Activated T-helper 2 cell treated with anti-CD3 and anti-CD28 coated beads, Interferon-gamma antibody, Interleukin-2, Interleukin-4, amounts not matched to agents 10 μg/mL and 5 μg/mL and 100 μg/mL, durations not matched to agents 14 hours and 24 hours and 36 hours (primary cell): ENCODE measurements at regions not wholly inside any gene's neighbourhood (a gene's known extent, or its start where the extent isn't known, plus 50 kb on each side); places are given as distances from the start of the nearest gene placed in this dataset.
"Not testable (repeated sequence)": the region's sequence is repeated elsewhere in the genome, so short reads cannot be mapped to it uniquely, and the experiment has no call there.

Source experiments
- DNase-seq: peaks from one replicate; pipeline ENCODE4 v3.0.0; 2021; ENCODE audit warnings: low spot score
- H3K27ac Mint-ChIP-seq: one replicate; pipeline ENCODE4 v1.8.0; 2021; ENCODE audit warnings: mixed read lengths
- H3K27me3 Mint-ChIP-seq: one replicate; pipeline ENCODE4 v1.8.0; 2021; ENCODE audit warnings: low read depth, mixed read lengths
- H3K36me3 Mint-ChIP-seq: one replicate; pipeline ENCODE4 v1.8.0; 2021; ENCODE audit warnings: low read depth, mixed read lengths
- H3K4me1 Mint-ChIP-seq: one replicate; pipeline ENCODE4 v1.8.0; 2021; ENCODE audit warnings: low read depth, mixed read lengths
- H3K4me3 Mint-ChIP-seq: one replicate; pipeline ENCODE4 v1.8.0; 2021; ENCODE audit warnings: low read depth, mild to moderate bottlenecking, moderate library complexity, mixed read lengths
- H3K9me3 Mint-ChIP-seq: one replicate; pipeline ENCODE4 v1.8.0; 2021; ENCODE audit warnings: mixed read lengths
- intact Hi-C: fragments of 100-400 bp; cut with micrococcal nuclease; formaldehyde crosslinking; loops from one replicate; pipeline ENCODE4 v1.15.1; 2023

DNA sequence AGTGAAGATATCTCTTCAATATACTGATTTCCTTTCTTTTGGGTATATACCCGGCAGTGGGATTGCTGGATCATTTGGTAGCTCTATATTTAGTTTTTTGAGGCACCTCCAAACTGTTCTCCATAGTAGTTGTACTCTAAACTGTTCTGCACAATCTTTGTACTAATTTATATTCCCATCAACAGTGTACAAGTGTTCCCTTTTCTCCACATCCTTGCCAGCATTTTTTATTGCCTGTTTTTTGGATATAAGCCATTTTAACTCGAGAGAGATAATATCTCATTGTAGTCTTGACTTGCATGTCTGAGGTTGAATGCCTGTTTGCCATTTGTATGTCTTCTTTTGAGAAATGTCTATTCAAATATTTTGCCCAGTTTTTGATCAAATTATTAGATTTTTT is 1859.4 kb upstream of the C9orf72 start:
- intact Hi-C loops, H3K4me1 Mint-ChIP-seq: not testable (repeated sequence)

DNA sequence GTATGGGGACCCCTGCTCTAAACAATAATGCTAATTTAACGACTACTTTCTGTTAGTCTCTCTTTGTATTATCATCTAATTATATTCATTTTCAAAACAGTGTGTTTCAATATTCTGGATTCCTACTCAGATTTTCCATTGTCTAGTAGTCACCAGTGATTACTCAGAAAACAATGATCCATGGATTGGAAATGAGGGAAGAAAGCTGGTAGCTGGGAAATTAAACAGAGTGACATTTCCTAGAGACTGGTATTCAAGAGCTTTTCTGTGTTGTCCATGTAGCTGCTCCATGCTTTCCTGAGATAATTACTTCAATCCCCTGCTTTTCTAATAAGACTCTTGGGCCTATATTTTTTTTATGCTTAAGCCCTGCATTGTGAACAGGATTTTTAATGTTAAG is 1862.1 kb upstream of the C9orf72 start:
- H3K4me3 Mint-ChIP-seq = no peak overlapping the region
- no peak for DNase-seq
- H3K27me3 Mint-ChIP-seq = no peaks in the 10 kb centered on the region
- H3K9me3 Mint-ChIP-seq = peaks cover 40% of the 10 kb centered on the region
- no peaks in the 10 kb centered on the region for H3K36me3 Mint-ChIP-seq
- intact Hi-C loops = no loop called here
- no peak overlapping the region for H3K27ac Mint-ChIP-seq
- H3K4me1 Mint-ChIP-seq = no peaks in the 10 kb centered on the region

More for the DNA sequence above, 1859.4 kb upstream of the C9orf72 start:
- not testable (repeated sequence) for H3K27me3 Mint-ChIP-seq, DNase-seq, H3K27ac Mint-ChIP-seq, H3K4me3 Mint-ChIP-seq, H3K36me3 Mint-ChIP-seq
- peaks cover 36% of the 10 kb centered on the region for H3K9me3 Mint-ChIP-seq

DNA sequence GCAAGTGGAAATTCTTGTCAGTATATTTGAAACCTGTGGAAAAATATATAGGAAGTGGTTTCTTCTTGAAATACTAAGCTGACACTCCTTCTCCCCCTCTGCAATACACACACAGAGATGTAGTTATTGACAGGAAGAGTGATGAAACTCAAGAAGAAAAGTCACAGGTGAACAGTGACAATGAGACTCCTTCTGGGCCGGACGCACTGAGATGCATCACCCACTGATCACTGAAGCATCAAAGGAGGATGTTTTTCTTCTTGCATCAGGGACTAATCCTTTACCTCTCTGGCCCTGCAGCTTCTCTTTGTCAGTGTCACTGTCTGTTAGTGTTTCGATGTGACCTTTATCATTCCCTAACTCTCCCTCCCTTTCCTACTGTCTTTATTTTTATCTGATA is 1864.2 kb upstream of the C9orf72 start:
- intact Hi-C loops = no loop called here
- Mint-ChIP-seq H3K27ac (no peak overlapping the region), H3K4me3 (no peak overlapping the region), H3K9me3 (peaks cover 28% of the 10 kb centered on the region), H3K36me3 (no peaks in the 10 kb centered on the region), H3K27me3 (no peaks in the 10 kb centered on the region), H3K4me1 (no peaks in the 10 kb centered on the region)
- no peak for DNase-seq

DNA sequence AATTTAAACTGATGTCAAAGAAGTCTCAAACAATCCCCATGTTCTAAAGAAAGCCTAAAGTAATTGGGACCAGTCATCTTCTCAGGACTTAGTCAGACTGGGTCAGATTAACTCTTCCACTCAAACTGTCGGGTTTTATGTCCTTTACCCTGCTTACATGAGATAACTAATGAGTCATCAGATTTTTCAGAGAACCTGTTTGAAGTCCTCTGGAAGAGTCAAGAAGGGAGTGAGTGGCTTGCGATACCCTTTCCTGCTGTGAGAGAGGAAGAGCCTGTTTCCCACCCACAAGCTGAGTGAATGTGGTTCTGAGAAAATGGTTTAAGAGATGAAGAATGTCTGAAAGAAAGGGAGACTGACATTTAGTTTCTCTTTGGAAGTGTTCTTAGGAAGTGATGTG is 1866.7 kb upstream of the C9orf72 start:
- H3K27ac Mint-ChIP-seq = no peak overlapping the region
- no peak overlapping the region for H3K4me3 Mint-ChIP-seq
- intact Hi-C loops = no loop called here

DNA sequence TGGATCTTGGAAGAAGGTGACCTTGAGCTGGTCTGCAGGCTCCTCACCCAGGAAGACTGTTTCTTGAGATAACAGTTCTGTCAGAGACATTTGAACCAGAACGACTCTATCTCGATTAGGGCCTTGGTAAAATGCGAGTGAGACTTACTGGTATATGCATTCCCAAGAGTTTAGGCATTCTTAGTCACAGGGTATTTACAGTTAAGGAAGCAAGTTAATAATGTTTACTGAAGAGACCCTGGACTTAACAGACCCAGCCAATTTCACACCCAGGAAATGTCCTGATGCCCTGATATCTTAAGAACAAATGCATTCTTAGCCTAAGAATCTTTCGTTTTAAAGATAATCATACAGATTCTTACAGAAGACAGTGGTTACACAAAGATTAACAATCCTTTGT is 1867.2 kb upstream of the C9orf72 start:
- DNase-seq = no peak
- Mint-ChIP-seq H3K9me3 (peaks cover 32% of the 10 kb centered on the region), H3K4me3 (no peak overlapping the region), H3K4me1 (no peaks in the 10 kb centered on the region), H3K27me3 (no peaks in the 10 kb centered on the region), H3K36me3 (no peaks in the 10 kb centered on the region), H3K27ac (no peak overlapping the region)
- intact Hi-C loops = no loop called here

More for the DNA sequence above, 1866.7 kb upstream of the C9orf72 start:
- peaks cover 28% of the 10 kb centered on the region for H3K9me3 Mint-ChIP-seq
- no peak for DNase-seq
- no peaks in the 10 kb centered on the region for H3K4me1 Mint-ChIP-seq
- no peaks in the 10 kb centered on the region for H3K36me3 Mint-ChIP-seq
- no peaks in the 10 kb centered on the region for H3K27me3 Mint-ChIP-seq

DNA sequence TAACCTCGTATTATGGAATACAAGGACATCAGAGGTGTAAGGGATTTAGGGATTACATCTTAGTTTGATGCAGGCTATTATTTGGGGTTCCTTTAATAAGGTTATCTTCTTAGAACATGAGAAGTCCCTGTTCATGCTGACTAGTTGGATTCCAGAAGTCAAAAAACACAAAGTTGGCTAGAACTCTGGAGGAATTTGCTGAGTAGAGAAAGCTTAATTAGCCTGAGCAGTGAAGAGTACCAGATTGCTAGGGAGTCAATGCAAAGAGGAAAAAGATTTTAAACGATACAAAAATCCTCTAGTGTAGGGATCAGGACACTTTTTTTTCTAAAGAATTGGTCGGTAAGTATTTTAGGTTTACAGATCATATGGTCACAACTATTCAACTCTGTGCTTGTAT is 1872.5 kb upstream of the C9orf72 start:
- Mint-ChIP-seq H3K4me1 (no peaks in the 10 kb centered on the region), H3K36me3 (no peaks in the 10 kb centered on the region), H3K4me3 (no peak overlapping the region), H3K27me3 (no peaks in the 10 kb centered on the region), H3K27ac (no peak overlapping the region), H3K9me3 (peaks cover 36% of the 10 kb centered on the region)
- intact Hi-C loops = no loop called here
- no peak for DNase-seq

DNA sequence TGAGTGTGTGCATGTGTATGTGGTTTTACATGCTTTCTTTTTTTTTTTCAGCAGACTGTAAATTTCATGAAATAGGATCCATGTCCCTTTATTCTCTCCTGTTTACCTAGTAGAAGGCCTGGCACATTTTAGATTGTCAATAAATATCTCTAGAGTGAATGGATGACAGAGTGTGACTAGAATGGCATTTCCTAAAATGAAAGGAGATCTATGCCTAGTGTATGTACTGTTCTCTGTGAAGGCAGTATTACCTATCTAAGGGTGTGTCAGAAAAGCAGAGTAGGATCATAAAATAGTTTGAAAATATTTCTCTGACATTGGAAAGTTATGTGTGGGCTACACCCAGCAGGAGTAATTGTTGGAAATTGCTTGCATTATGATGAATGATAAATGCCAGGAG is 1876.0 kb upstream of the C9orf72 start:
- intact Hi-C loops = no loop called here
- Mint-ChIP-seq H3K9me3 (peaks cover 43% of the 10 kb centered on the region), H3K27ac (no peak overlapping the region), H3K4me3 (no peak overlapping the region), H3K27me3 (no peaks in the 10 kb centered on the region), H3K36me3 (no peaks in the 10 kb centered on the region), H3K4me1 (no peaks in the 10 kb centered on the region)
- no peak for DNase-seq

DNA sequence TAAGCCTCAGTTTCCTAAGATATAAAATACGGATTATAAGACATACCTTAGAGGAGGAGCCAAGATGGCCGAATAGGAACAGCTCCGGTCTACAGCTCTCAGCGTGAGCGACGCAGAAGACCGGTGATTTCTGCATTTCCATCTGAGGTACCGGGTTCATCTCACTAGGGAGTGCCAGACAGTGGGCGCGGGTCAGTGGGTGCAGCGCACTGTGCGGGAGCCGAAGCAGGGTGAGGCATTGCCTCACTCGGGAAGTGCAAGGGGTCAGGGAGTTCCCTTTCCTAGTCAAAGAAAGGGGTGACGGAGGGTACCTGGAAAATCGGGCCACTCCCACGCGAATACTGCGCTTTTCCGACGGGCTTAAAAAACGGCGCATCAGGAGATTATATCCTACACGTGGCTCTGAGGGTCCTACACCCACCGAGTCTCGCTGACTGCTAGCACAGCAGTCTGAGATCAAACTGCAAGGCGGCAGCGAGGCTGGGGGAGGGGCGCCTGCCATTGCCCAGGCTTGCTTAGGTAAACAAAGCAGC is 1877.1 kb upstream of the C9orf72 start:
- H3K27me3 Mint-ChIP-seq, intact Hi-C loops, H3K27ac Mint-ChIP-seq, DNase-seq, H3K4me1 Mint-ChIP-seq, H3K4me3 Mint-ChIP-seq, H3K36me3 Mint-ChIP-seq: not testable (repeated sequence)
- H3K9me3 Mint-ChIP-seq = peaks cover 37% of the 10 kb centered on the region

DNA sequence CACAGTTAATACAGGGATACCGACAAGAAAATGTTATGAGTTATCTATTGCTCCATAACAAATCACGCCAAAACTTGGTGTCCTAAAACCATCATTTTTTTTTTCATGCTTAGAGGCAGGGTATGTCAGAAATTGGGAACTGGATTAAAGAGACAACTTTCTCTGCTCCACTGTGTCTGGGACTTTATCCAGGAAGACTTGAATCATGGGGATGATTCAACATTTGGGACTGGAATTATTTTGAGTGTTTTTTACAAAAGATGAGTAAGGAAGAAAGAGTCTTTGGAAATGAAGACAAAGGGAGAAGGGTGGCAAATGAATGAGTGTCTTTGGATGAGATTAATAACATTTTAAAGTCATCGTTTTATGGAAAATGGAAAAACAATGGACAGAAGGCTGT is 1883.7 kb upstream of the C9orf72 start:
- no peak for DNase-seq
- no peaks in the 10 kb centered on the region for H3K4me1 Mint-ChIP-seq
- H3K27me3 Mint-ChIP-seq = no peaks in the 10 kb centered on the region
- H3K27ac Mint-ChIP-seq = no peak overlapping the region
- intact Hi-C loops = no loop called here
- no peak overlapping the region for H3K4me3 Mint-ChIP-seq
- no peaks in the 10 kb centered on the region for H3K36me3 Mint-ChIP-seq
- H3K9me3 Mint-ChIP-seq = peaks cover 40% of the 10 kb centered on the region

DNA sequence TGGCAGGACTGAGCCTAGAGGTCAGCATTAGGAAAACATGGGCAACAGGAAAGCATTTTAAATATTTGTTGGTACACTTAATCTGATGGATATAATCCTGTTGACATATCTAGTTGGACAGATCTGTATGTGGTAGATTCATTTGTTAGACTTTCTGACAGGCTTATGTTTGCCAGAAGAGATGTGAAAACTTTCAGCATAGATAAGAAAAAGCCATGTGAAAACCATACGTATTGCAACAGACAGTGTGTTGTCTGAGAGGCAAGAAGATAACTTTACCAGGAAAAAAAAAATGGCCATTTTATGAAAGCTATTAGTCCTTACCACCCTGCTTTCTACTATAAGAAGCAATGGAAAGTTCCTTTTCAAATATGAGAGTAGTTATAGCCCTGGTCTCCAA is 1902.2 kb upstream of the C9orf72 start:
- intact Hi-C loops = no loop called here
- no peak for DNase-seq
- H3K9me3 Mint-ChIP-seq = peaks cover 26% of the 10 kb centered on the region
- no peak overlapping the region for H3K27ac Mint-ChIP-seq
- H3K36me3 Mint-ChIP-seq = no peaks in the 10 kb centered on the region
- no peak overlapping the region for H3K4me3 Mint-ChIP-seq
- H3K4me1 Mint-ChIP-seq = no peaks in the 10 kb centered on the region
- H3K27me3 Mint-ChIP-seq = no peaks in the 10 kb centered on the region

DNA sequence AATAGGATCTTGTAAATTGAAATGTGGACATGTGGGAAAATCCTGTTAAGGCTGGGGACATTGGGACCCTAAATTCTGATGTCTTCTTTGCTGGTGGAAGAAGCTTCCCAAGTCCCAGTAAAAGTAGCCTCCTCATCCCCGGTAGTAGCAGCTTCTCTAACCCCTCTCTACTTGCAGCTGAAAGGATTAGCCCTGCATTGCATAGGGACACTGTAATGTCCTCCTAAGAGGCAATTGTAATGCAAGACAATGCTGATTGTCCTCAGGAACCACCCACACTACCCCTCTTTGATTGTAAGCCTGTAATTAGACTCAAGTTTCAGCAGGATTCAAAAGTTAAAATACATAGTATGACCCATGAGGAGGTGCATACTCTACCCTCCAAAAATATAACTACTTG is 1938.4 kb upstream of the C9orf72 start:
- H3K36me3 Mint-ChIP-seq = no peaks in the 10 kb centered on the region
- no peaks in the 10 kb centered on the region for H3K27me3 Mint-ChIP-seq
- no peaks in the 10 kb centered on the region for H3K4me1 Mint-ChIP-seq
- no peak for DNase-seq
- no peak overlapping the region for H3K27ac Mint-ChIP-seq
- H3K4me3 Mint-ChIP-seq = no peak overlapping the region
- intact Hi-C loops = no loop called here
- peaks cover 26% of the 10 kb centered on the region for H3K9me3 Mint-ChIP-seq

DNA sequence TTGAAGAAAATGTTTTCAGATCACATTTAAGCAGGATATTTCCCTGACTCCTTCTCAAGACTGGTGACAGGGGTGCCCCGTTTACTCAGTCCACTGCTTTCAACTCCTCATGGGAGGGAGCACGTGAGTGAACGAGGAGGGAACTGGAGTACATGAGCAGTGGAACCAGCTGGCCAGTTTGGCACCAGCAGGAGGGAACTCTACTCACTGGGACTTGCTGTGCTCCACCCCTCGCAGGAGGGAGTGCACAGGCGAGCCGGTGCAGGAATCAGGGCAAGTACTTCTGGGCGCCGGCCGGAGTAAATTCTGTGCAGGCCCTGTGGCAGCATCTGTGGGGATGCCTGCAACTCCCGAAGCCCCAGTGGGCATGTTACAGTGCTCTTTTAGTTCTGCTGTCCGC is 1941.1 kb upstream of the C9orf72 start:
- no peaks in the 10 kb centered on the region for H3K4me1 Mint-ChIP-seq
- H3K9me3 Mint-ChIP-seq = peaks cover 14% of the 10 kb centered on the region
- DNase-seq = no peak
- no peak overlapping the region for H3K4me3 Mint-ChIP-seq
- H3K27me3 Mint-ChIP-seq = no peaks in the 10 kb centered on the region
- no peaks in the 10 kb centered on the region for H3K36me3 Mint-ChIP-seq
- no peak overlapping the region for H3K27ac Mint-ChIP-seq
- intact Hi-C loops = no loop called here

DNA sequence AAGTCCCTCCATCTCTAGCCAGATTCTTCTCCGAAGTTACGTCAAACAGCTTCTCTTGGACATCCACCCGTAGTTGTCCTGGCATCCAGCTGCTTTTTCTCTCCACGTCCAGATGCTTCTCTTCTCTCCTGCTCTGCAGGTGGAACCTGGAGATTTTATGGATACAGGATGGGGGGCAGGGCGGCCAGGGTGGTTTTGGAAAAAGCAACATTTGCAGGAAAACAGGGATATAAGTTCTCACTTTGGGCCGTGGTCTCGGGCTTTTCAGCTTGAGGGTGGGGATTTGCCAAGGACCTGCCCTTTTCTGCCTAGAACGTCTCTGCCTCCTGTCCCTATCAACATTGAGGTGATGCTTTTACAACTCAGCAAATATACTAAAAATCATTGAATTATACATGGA is 1941.6 kb upstream of the C9orf72 start:
- no peak for DNase-seq
- Mint-ChIP-seq H3K9me3 (peaks cover 15% of the 10 kb centered on the region), H3K27ac (no peak overlapping the region), H3K4me3 (no peak overlapping the region), H3K4me1 (no peaks in the 10 kb centered on the region), H3K36me3 (no peaks in the 10 kb centered on the region), H3K27me3 (no peaks in the 10 kb centered on the region)
- intact Hi-C loops = no loop called here

DNA sequence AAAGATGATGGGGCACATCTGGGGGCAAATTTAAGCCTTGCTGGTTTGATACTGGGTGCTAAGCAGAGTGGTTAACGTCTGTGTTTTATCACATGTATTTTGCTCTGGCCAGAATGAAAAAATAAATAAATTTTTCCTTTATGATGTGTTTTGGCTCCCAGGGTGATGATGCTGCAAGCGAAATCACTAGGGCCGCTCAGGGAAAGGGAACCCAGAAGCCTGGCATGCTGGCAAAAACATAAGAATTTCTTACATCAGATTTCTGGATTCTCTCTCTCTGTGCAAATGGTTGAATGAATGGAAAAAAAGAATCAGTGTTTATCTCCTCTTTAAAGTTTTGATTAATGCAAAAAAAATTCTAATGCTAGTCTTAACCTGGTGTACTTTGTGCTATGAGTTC is 1975.2 kb upstream of the C9orf72 start:
- DNase-seq = no peak
- H3K9me3 Mint-ChIP-seq = peaks cover 12% of the 10 kb centered on the region
- H3K36me3 Mint-ChIP-seq = no peaks in the 10 kb centered on the region
- intact Hi-C loops = no loop called here
- no peak overlapping the region for H3K4me3 Mint-ChIP-seq
- H3K4me1 Mint-ChIP-seq = no peaks in the 10 kb centered on the region
- no peak overlapping the region for H3K27ac Mint-ChIP-seq
- H3K27me3 Mint-ChIP-seq = no peaks in the 10 kb centered on the region
